HepG2 (cell line): ENCODE measurements at regions not wholly inside any gene's neighbourhood (a gene's known extent, or its start where the extent isn't known, plus 50 kb on each side); places are given as distances from the start of the nearest gene placed in this dataset.

Experiments used
- ARNTL ChIP-seq: sonication (generic); formaldehyde crosslinking; IDR thresholded peaks from 2 replicates; pipeline ENCODE4 v1.4.0; 2020; ENCODE audit warnings: mild to moderate bottlenecking, missing genetic modification reagents
- BORCS8-MEF2B ChIP-seq: sonication (generic); formaldehyde crosslinking; IDR thresholded peaks from 2 replicates; pipeline ENCODE4 v1.8.0; 2022; ENCODE audit warnings: mild to moderate bottlenecking, missing genetic modification reagents
- FOXA3 ChIP-seq: IDR thresholded peaks from 2 replicates; pipeline ENCODE4 v1.6.1; 2016; ENCODE audit warnings: missing genetic modification reagents, missing compliant biosample characterization
- IRF2 ChIP-seq: IDR thresholded peaks from 2 replicates; pipeline ENCODE4 v1.6.1; 2018; ENCODE audit warnings: missing genetic modification reagents, missing compliant biosample characterization
- ISX ChIP-seq: sonication (generic); formaldehyde crosslinking; conservative IDR thresholded peaks from 2 replicates; pipeline ENCODE4 v1.5.0; 2020; ENCODE audit warnings: missing genetic modification reagents
- KDM3A ChIP-seq: IDR thresholded peaks from 2 replicates; pipeline ENCODE4 v1.6.1; 2018; ENCODE audit warnings: low read depth, missing compliant biosample characterization
- PRMT3 ChIP-seq: sonication (generic); formaldehyde crosslinking; IDR thresholded peaks from 2 replicates; pipeline ENCODE4 v1.8.1; 2022; ENCODE audit warnings: low read depth, mild to moderate bottlenecking, moderate library complexity, missing genetic modification reagents, borderline replicate concordance
- RXRA ChIP-seq: sonication (generic); formaldehyde crosslinking; IDR thresholded peaks from 2 replicates; pipeline ENCODE4 v1.5.1; 2020; ENCODE audit warnings: missing genetic modification reagents
- SMAD3 ChIP-seq: sonication (generic); formaldehyde crosslinking; IDR thresholded peaks from 2 replicates; pipeline ENCODE4 v1.4.0; 2020; ENCODE audit warnings: missing genetic modification reagents
- YY1 ChIP-seq: IDR thresholded peaks from 2 replicates; pipeline ENCODE4 v1.6.1; 2011; ENCODE audit warnings: low read length, low read depth, moderate library complexity, mild to moderate bottlenecking; ENCODE audit not compliant: insufficient read depth, insufficient replicate concordance
- ZC3H4 ChIP-seq: sonication (generic); formaldehyde crosslinking; IDR thresholded peaks from 2 replicates; pipeline ENCODE4 v1.4.0; 2020; ENCODE audit warnings: missing genetic modification reagents, borderline replicate concordance
- ZEB1 ChIP-seq: IDR thresholded peaks from 2 replicates; pipeline ENCODE4 v1.6.1; 2012; ENCODE audit warnings: mild to moderate bottlenecking, low read depth, inconsistent platforms; ENCODE audit not compliant: insufficient replicate concordance
- ZFP62 ChIP-seq: sonication (generic); formaldehyde crosslinking; IDR thresholded peaks from 2 replicates; pipeline ENCODE4 v1.4.0; 2020; ENCODE audit warnings: missing genetic modification reagents
- ZKSCAN1 ChIP-seq: fragments of 150-350 bp; IDR thresholded peaks from 2 replicates; pipeline ENCODE4 v1.6.1; 2014; ENCODE audit warnings: low read length
- ZNF317 ChIP-seq: sonication (generic); formaldehyde crosslinking; IDR thresholded peaks from 2 replicates; pipeline ENCODE4 v1.5.0; 2020; ENCODE audit warnings: mild to moderate bottlenecking, missing genetic modification reagents
- ZNF331 ChIP-seq: sonication (generic); formaldehyde crosslinking; IDR thresholded peaks from 2 replicates; pipeline ENCODE4 v1.4.0; 2020; ENCODE audit warnings: missing genetic modification reagents
- ZNF570 ChIP-seq: sonication (generic); formaldehyde crosslinking; IDR thresholded peaks from 2 replicates; pipeline ENCODE4 v1.4.0; 2020; ENCODE audit warnings: mild to moderate bottlenecking, missing genetic modification reagents, borderline replicate concordance
- ZNF678 ChIP-seq: sonication (generic); formaldehyde crosslinking; IDR thresholded peaks from 2 replicates; pipeline ENCODE4 v1.4.0; 2020; ENCODE audit warnings: mild to moderate bottlenecking, missing genetic modification reagents
- ZNF724P ChIP-seq: sonication (generic); formaldehyde crosslinking; IDR thresholded peaks from 2 replicates; pipeline ENCODE4 v1.8.0; 2022; ENCODE audit warnings: missing genetic modification reagents, borderline replicate concordance
- ZNF770 ChIP-seq: sonication (generic); formaldehyde crosslinking; IDR thresholded peaks from 2 replicates; pipeline ENCODE4 v1.5.0; 2020; ENCODE audit warnings: mild to moderate bottlenecking, missing genetic modification reagents
- TF ChIP-seq, protein P1 (sequence below): sonication (generic); formaldehyde crosslinking; IDR thresholded peaks from 2 replicates; pipeline ENCODE4 v1.4.0; 2020; ENCODE audit warnings: missing genetic modification reagents
- TF ChIP-seq, protein P2 (sequence below), 2 experiments: sonication (generic) in 1 of 2; formaldehyde crosslinking in 1 of 2; IDR thresholded peaks; 2 replicates each; pipeline versions ENCODE4 v1.4.0 to v1.6.1; 2018 to 2020; ENCODE audit warnings: missing genetic modification reagents in 2 of 2, borderline replicate concordance in 1 of 2, low read depth in 1 of 2, mild to moderate bottlenecking in 1 of 2, missing biosample characterization in 1 of 2
- TF ChIP-seq, protein P3 (sequence below): IDR thresholded peaks from 2 replicates; pipeline ENCODE4 v1.6.1; 2012; ENCODE audit warnings: inconsistent platforms

DNA sequence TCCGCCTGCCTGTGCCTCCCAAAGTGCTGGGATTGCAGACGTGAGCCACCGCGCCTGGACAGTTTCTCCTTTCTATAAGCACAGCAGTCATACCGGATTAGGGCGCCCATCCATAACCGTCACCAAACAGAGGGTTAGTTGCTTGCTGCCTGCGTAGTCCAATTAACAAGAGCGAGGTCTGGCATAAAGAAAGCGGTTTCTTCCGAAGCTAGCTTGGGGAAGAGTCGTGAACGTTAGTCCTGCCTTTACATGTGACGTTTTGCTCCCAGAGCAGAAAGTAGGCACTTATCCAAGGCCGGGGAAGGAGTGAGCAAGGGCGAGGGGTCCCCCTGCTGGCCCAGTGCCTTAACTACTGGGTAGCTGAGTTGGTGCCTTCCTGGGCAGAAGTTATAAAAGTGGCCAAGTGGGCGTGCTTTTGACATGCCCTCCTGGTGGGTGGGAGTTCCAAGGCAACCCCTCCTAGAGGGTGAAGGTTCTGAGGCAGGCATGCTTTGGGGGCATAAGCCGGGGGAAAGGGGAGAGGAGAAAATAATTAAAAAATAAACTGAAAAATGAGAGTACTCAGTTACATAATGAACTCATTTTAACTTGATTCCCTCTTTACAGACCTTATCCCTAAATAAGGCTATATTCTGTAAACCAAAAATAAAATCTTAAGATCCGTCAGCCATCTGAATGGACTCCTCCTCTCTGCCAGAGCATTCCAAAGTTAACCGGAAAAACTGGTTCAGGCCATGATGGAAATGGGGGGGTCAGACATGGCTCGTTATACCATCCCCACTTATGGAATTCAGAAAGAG, 88.0 kb downstream of the FAM217A start (continued):
- TF ChIP-seq ZNF570 (CRISPR knock-in tag) (no peak), ARNTL (CRISPR knock-in tag) (0 out of 2 replicates have a peak, but pooled peaks have one; percentile 42), PRMT3 (no peak), YY1 (peak; percentile 34), IRF2 (0 out of 2 replicates have a peak, but pooled peaks have one; percentile 25), ZFP62 (CRISPR knock-in tag) (no peak), ZNF724P (no peak), ZEB1 (no peak), SMAD3 (CRISPR knock-in tag) (peak; percentile 68; the same call in 1 of the 2 replicates), RXRA (CRISPR knock-in tag) (0 out of 2 replicates have a peak, but pooled peaks have one; percentile 11), FOXA3 (CRISPR knock-in tag) (no peak), ISX (CRISPR knock-in tag) (no peak), KDM3A (no peak), ZC3H4 (CRISPR knock-in tag) (no peak), BORCS8-MEF2B (peak; percentile 17; the same call in 1 of the 2 replicates), ZKSCAN1 (no peak), ZNF770 (CRISPR knock-in tag) (no peak), ZNF317 (CRISPR knock-in tag) (no peak), ZNF331 (CRISPR knock-in tag) (0 out of 2 replicates have a peak, but pooled peaks have one; percentile 34), ZNF678 (no peak)
- TF ChIP-seq, protein P1, sequence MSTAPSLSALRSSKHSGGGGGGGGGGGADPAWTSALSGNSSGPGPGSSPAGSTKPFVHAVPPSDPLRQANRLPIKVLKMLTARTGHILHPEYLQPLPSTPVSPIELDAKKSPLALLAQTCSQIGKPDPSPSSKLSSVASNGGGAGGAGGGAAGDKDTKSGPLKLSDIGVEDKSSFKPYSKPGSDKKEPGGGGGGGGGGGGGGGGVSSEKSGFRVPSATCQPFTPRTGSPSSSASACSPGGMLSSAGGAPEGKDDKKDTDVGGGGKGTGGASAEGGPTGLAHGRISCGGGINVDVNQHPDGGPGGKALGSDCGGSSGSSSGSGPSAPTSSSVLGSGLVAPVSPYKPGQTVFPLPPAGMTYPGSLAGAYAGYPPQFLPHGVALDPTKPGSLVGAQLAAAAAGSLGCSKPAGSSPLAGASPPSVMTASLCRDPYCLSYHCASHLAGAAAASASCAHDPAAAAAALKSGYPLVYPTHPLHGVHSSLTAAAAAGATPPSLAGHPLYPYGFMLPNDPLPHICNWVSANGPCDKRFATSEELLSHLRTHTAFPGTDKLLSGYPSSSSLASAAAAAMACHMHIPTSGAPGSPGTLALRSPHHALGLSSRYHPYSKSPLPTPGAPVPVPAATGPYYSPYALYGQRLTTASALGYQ, result no peak
- TF ChIP-seq, protein P2, sequence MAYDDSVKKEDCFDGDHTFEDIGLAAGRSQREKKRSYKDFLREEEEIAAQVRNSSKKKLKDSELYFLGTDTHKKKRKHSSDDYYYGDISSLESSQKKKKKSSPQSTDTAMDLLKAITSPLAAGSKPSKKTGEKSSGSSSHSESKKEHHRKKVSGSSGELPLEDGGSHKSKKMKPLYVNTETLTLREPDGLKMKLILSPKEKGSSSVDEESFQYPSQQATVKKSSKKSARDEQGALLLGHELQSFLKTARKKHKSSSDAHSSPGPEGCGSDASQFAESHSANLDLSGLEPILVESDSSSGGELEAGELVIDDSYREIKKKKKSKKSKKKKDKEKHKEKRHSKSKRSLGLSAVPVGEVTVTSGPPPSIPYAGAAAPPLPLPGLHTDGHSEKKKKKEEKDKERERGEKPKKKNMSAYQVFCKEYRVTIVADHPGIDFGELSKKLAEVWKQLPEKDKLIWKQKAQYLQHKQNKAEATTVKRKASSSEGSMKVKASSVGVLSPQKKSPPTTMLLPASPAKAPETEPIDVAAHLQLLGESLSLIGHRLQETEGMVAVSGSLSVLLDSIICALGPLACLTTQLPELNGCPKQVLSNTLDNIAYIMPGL (CRISPR knock-in tag; IDR thresholded peaks at IDR 0.05; ENCODE audit: borderline replicate concordance in 1 of 2, low read depth in 1 of 2), result peak; percentile 68 to 79; a peak in 3 of 4 replicates
- TF ChIP-seq, protein P3, sequence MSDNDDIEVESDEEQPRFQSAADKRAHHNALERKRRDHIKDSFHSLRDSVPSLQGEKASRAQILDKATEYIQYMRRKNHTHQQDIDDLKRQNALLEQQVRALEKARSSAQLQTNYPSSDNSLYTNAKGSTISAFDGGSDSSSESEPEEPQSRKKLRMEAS, result peak; percentile 33; the same call in 1 of the 2 replicates
